ENCODE measurements at regions not wholly inside any gene's neighbourhood (a gene's known extent, or its start where the extent isn't known, plus 50 kb on each side); places are given as distances from the start of the nearest gene placed in this dataset.

DNA sequence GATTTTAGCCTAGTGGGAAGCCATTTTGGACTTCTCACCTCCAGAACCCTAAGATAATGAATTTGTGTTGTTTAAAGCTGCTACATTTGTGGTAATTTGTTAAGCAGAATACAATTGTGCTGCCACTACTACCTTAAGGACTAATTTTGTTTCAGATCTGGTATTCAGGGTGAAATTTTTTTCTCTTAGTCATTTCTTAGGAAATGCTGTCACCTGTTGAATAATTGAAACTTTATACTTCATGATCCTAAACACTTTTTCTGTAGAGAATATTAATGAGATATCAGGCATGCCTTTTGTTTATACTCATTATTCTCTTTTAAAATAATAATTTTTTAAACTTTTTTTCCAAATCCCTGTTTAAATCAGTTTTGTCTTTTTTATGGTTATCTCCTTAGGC, 246.8 kb downstream of the TGFB2 start:
- in situ Hi-C loops (cut with MboI) (no loop called here), intact Hi-C loops (cut with micrococcal nuclease) (no loop called here)
- Histone ChIP-seq H3K4me1 (replicated peaks in 1 of 2; ENCODE audit: control insufficient read depth in 2 of 2, insufficient read depth in 2 of 2, low read length in 2 of 2) (no peaks in the 10 kb centered on the region), H3K36me3 (ENCODE audit: control insufficient read depth, insufficient read depth, low read length) (no peaks in the 10 kb centered on the region), H3K4me2 (ENCODE audit: insufficient read depth, low read length) (no peak overlapping the region), H3K27me3 (ENCODE audit: control insufficient read depth in 2 of 2, insufficient read depth in 2 of 2, low read length in 2 of 2) (no peaks in the 10 kb centered on the region), H3K9ac (ENCODE audit: insufficient read depth in 1 of 2, low read depth in 2 of 2, low read length in 2 of 2) (no peak overlapping the region), H3K9me1 (ENCODE audit: control insufficient read depth, insufficient read depth, low read length) (no peaks in the 10 kb centered on the region), H3K27ac (ENCODE audit: extremely low read depth, low read depth, low read length) (no peak overlapping the region), H4K20me1 (replicated peaks; ENCODE audit: control insufficient read depth, insufficient read depth, low read length) (no peaks in the 10 kb centered on the region), H3K79me2 (ENCODE audit: control insufficient read depth, insufficient read depth, low read length) (no peaks in the 10 kb centered on the region), H3K4me3 (no peak overlapping the region), H2AFZ (ENCODE audit: low read depth, low read length) (no peak overlapping the region), H3K9me3 (replicated peaks; ENCODE audit: control insufficient read depth, insufficient read depth, low read depth, low read length) (no peaks in the 10 kb centered on the region)
- no TSS peak for BruUV-seq (replicated peaks)
- no peak for ATAC-seq
- no peak for DNase-seq (ENCODE audit: extremely low read depth in 1 of 4, low spot score in 3 of 4)
- ChIA-PET CTCF (ENCODE audit: low intra/inter-chr PET ratio) (no interaction called here), POLR2A (no interaction called here)
- no peak for TF ChIP-seq MCM2 (IDR thresholded peaks at IDR 0.05; ENCODE audit: low read depth)
- TF ChIP-seq ZNF318 (IDR thresholded peaks at IDR 0.05; ENCODE audit: borderline replicate concordance in 1 of 2, low read depth in 1 of 2): no peak
- TF ChIP-seq SRSF3 (IDR thresholded peaks at IDR 0.05; ENCODE audit: insufficient read depth, low read length): no peak
- TF ChIP-seq NCOA6 (IDR thresholded peaks at IDR 0.05): no peak
- no peak for TF ChIP-seq ZNF263 (CRISPR knock-in tag; IDR thresholded peaks at IDR 0.05; ENCODE audit: borderline replicate concordance)
- TF ChIP-seq ZNF253 (CRISPR knock-in tag; conservative IDR thresholded peaks at IDR 0.05): no peak
- no peak for TF ChIP-seq RBM17 (IDR thresholded peaks at IDR 0.05; ENCODE audit: borderline replicate concordance, low read depth, low read length)
- TF ChIP-seq HIVEP1 (CRISPR knock-in tag; IDR thresholded peaks at IDR 0.05): no peak
- TF ChIP-seq ZNF57 (CRISPR knock-in tag; IDR thresholded peaks at IDR 0.05): no peak
- no peak for TF ChIP-seq ZNF780A (CRISPR knock-in tag; IDR thresholded peaks at IDR 0.05)
- TF ChIP-seq, protein P1, sequence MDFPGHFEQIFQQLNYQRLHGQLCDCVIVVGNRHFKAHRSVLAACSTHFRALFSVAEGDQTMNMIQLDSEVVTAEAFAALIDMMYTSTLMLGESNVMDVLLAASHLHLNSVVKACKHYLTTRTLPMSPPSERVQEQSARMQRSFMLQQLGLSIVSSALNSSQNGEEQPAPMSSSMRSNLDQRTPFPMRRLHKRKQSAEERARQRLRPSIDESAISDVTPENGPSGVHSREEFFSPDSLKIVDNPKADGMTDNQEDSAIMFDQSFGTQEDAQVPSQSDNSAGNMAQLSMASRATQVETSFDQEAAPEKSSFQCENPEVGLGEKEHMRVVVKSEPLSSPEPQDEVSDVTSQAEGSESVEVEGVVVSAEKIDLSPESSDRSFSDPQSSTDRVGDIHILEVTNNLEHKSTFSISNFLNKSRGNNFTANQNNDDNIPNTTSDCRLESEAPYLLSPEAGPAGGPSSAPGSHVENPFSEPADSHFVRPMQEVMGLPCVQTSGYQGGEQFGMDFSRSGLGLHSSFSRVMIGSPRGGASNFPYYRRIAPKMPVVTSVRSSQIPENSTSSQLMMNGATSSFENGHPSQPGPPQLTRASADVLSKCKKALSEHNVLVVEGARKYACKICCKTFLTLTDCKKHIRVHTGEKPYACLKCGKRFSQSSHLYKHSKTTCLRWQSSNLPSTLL (IDR thresholded peaks at IDR 0.05): no peak
- no peak for TF ChIP-seq MCM3 (IDR thresholded peaks at IDR 0.05)
- no peak for TF ChIP-seq TCF7L2 (IDR thresholded peaks at IDR 0.05; ENCODE audit: low read depth, low read length)
- no peak for TF ChIP-seq ARNT (IDR thresholded peaks at IDR 0.05)
- no peak for TF ChIP-seq TAF9B (IDR thresholded peaks at IDR 0.05; ENCODE audit: partially characterized antibody)
- FAIRE-seq: no peak
